K562 (cell line): ENCODE measurements at regions not wholly inside any gene's neighbourhood (a gene's known extent, or its start where the extent isn't known, plus 50 kb on each side); places are given as distances from the start of the nearest gene placed in this dataset.

Source experiments
- ARID1B ChIP-seq: fragments of 450-650 bp; IDR thresholded peaks from 2 replicates; pipeline ENCODE4 v1.6.1; 2016; ENCODE audit warnings: antibody characterized with exemption, mild to moderate bottlenecking, inconsistent platforms
- EWSR1 ChIP-seq: fragments of 450-650 bp; IDR thresholded peaks from 2 replicates; pipeline ENCODE4 v1.6.1; 2018; ENCODE audit warnings: borderline replicate concordance, mild to moderate bottlenecking, low read depth, moderate library complexity; ENCODE audit not compliant: partially characterized antibody
- MAFG ChIP-seq: fragments of 450-650 bp; conservative IDR thresholded peaks from 2 replicates; pipeline ENCODE4 v1.6.1; 2016; ENCODE audit warnings: missing genetic modification characterization, missing compliant biosample characterization
- NCOR1 ChIP-seq: fragments of 450-650 bp; IDR thresholded peaks from 2 replicates; pipeline ENCODE4 v1.6.1; 2016; ENCODE audit warnings: mild to moderate bottlenecking, moderate library complexity
- NFE2 ChIP-seq: IDR thresholded peaks from 2 replicates; pipeline ENCODE4 v1.6.1; 2014; ENCODE audit warnings: antibody characterized with exemption, low read depth
- NFE2L1 ChIP-seq: fragments of 450-650 bp; IDR thresholded peaks from 2 replicates; pipeline ENCODE4 v1.6.1; 2016; ENCODE audit warnings: missing genetic modification characterization, low read depth, mild to moderate bottlenecking, missing compliant biosample characterization, moderate library complexity, borderline replicate concordance
- SMARCA4 ChIP-seq: fragments of 450-650 bp; IDR thresholded peaks from 2 replicates; pipeline ENCODE4 v1.6.1; 2016
- ZFP1 ChIP-seq: fragments of 450-650 bp; formaldehyde crosslinking; IDR thresholded peaks from 2 replicates; pipeline ENCODE4 v1.4.0; 2020; ENCODE audit warnings: mild to moderate bottlenecking, mixed read lengths
- ZNF644 ChIP-seq: fragments of 200-800 bp; sonication (Bioruptor generic); IDR thresholded peaks from 2 replicates; pipeline ENCODE4 v1.6.1; 2016; ENCODE audit warnings: low read depth, missing genetic modification characterization, missing compliant biosample characterization
- TF ChIP-seq, protein P1 (sequence below): conservative IDR thresholded peaks from 2 replicates; pipeline ENCODE4 v1.6.1; 2011; ENCODE audit warnings: low read depth, mild to moderate bottlenecking, low read length; ENCODE audit not compliant: control insufficient read depth
- TF ChIP-seq, protein P2 (sequence below), 2 experiments: fragments of 450-650 bp; conservative IDR thresholded peaks; 2 replicates each; pipeline ENCODE4 v1.6.1; 2017; ENCODE audit warnings: mild to moderate bottlenecking in 2 of 2, moderate library complexity in 2 of 2
- TF ChIP-seq, protein P3 (sequence below): fragments of 250-450 bp; sonication (Bioruptor Pico); IDR thresholded peaks from 2 replicates; pipeline ENCODE4 v1.4.0; 2020; ENCODE audit warnings: mild to moderate bottlenecking, moderate library complexity

DNA sequence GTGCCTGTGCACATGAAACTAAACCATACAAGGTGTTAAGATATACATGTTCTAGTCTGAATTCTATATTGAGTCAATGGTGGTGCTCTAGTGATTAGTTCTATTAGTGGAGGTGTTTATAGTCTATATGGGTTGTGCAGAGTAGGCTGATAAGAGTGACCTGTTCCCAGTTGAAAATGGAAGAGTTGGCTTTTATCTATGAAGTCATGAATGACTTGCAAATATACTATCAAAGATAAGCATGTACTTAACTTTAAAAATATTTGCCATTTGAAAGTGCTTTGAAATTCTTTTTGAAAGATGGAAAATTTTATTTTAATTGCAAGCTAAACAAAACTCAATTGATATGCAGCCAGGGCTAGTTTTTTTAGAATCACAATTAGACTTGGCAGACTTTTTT lies 150.6 kb upstream of the SGO1 start (continued):
- TF ChIP-seq, protein P1, sequence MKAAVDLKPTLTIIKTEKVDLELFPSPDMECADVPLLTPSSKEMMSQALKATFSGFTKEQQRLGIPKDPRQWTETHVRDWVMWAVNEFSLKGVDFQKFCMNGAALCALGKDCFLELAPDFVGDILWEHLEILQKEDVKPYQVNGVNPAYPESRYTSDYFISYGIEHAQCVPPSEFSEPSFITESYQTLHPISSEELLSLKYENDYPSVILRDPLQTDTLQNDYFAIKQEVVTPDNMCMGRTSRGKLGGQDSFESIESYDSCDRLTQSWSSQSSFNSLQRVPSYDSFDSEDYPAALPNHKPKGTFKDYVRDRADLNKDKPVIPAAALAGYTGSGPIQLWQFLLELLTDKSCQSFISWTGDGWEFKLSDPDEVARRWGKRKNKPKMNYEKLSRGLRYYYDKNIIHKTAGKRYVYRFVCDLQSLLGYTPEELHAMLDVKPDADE = no peak
- TF ChIP-seq ZFP1 (CRISPR knock-in tag) (no peak), SMARCA4 (peak; percentile 45; the same call in 1 of the 2 replicates), ZNF644 (tag) (no peak), EWSR1 (no peak), NCOR1 (peak; percentile 30), ARID1B (peak; percentile 66), NFE2L1 (tag) (peak; percentile 65), MAFG (tag) (peak; percentile 90), NFE2 (peak; percentile 80)
- TF ChIP-seq, protein P2, sequence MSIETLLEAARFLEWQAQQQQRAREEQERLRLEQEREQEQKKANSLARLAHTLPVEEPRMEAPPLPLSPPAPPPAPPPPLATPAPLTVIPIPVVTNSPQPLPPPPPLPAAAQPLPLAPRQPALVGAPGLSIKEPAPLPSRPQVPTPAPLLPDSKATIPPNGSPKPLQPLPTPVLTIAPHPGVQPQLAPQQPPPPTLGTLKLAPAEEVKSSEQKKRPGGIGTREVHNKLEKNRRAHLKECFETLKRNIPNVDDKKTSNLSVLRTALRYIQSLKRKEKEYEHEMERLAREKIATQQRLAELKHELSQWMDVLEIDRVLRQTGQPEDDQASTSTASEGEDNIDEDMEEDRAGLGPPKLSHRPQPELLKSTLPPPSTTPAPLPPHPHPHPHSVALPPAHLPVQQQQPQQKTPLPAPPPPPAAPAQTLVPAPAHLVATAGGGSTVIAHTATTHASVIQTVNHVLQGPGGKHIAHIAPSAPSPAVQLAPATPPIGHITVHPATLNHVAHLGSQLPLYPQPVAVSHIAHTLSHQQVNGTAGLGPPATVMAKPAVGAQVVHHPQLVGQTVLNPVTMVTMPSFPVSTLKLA (conservative IDR thresholded peaks at IDR 0.05) = 0 out of 4 replicates have a peak, but pooled peaks of 1 of the 2 experiments have one; percentile 14
- TF ChIP-seq, protein P3, sequence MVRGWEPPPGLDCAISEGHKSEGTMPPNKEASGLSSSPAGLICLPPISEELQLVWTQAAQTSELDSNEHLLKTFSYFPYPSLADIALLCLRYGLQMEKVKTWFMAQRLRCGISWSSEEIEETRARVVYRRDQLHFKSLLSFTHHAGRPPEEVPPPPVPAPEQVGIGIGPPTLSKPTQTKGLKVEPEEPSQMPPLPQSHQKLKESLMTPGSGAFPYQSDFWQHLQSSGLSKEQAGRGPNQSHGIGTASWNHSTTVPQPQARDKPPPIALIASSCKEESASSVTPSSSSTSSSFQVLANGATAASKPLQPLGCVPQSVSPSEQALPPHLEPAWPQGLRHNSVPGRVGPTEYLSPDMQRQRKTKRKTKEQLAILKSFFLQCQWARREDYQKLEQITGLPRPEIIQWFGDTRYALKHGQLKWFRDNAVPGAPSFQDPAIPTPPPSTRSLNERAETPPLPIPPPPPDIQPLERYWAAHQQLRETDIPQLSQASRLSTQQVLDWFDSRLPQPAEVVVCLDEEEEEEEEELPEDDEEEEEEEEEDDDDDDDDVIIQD (CRISPR knock-in tag) = no peak
- TF ChIP-seq, all 486 proteins: peak for 15
